ENCODE measurements at regions not wholly inside any gene's neighbourhood (a gene's known extent, or its start where the extent isn't known, plus 50 kb on each side); places are given as distances from the start of the nearest gene placed in this dataset.
A peak's percentile ranks its signal among the peaks of the same experiment; 100 is the strongest.

DNA sequence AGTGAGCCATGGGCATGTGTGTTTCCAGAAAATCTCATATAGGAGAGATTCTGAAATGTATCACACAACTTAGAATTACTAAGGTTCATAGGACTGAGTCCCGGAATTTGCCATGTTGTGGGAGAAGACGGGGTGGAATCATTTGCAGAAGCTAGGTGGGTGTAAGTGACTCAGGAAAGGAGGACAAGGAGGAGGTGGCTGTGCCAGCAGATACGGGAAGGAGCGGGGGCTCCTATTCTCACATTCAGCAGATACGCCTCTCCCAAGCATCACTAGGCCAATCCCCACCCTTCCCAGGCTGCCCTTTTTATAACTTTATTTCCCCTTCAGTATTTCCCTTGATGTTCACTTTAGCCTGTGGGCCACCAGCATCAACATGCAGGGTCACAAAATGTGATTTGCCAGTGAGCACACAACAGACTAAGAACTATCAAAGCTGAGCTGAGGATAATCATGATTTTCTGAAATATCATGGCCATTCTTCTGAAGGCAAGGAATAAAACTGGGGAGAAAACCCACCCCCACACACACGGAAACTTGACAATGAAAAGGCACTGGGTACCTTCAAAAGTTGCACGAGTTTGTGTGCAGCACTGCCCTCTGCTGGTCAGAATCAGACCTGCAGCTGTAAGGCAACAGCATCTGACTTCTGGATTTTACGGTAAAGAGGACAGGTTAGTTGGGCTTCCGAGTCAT is 133.2 kb downstream of the MTX3 start:
- Mint-ChIP-seq H3K36me3 (ENCODE audit: low read depth) (no peaks in the 10 kb centered on the region), H3K9me3 (no peaks in the 10 kb centered on the region), H3K27ac (no peak overlapping the region), H3K4me1 (ENCODE audit: low read depth) (no peaks in the 10 kb centered on the region), H3K4me3 (no peak overlapping the region), H3K27me3 (ENCODE audit: insufficient read depth) (peaks cover 4% of the 10 kb centered on the region)
- peak; percentile 98 for TF ChIP-seq CTCF (IDR thresholded peaks at IDR 0.05)
- DNase-seq, result peak; percentile 36

- Mint-ChIP-seq H3K27me3 (ENCODE audit: insufficient read depth) (peaks cover 9% of the 10 kb centered on the region), H3K4me1 (ENCODE audit: low read depth) (no peaks in the 10 kb centered on the region), H3K27ac (no peak overlapping the region), H3K36me3 (ENCODE audit: low read depth) (no peaks in the 10 kb centered on the region), H3K4me3 (no peak overlapping the region), H3K9me3 (no peaks in the 10 kb centered on the region)
- no peak for TF ChIP-seq CTCF (IDR thresholded peaks at IDR 0.05)
- no peak for DNase-seq
Measured at GRCh38 chr5:79856456-79857055, 134.5 kb downstream of the MTX3 start.

DNA sequence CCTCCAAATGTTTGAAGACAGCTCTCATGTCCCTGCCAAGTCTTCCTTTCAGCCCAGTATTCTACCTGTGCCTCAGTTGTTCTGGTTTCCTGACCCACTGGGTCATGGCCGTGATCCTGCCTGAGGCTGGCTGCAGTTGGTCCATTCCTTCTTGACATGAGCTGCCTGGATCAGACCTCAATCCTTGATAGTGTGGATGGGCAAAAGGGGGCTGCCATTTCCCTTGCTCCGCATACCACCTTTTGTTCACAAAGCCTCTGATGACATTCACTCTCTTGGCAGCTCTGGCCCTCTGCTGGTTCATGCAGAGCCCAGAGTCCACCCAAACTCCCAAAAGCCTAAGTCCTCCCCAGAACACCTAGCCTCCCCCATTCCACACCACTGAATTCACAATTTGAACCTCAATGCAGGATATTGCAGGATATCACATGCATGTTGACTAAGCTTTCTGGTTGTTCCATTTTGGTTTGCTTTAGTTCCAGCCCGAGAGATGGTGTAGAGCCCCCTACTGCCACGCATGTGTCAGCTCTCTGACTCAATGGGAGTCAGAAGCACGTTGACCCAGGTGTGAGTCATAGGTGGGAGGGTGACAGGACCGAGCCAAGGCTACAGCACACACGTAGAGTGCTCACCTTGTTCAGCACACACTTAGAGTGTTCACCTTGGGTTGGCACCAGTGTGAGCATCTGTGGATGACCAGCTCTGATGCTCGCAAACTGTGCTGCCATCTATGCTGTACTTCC is 137.2 kb downstream of the MTX3 start:
- no peaks in the 10 kb centered on the region for H3K36me3 Mint-ChIP-seq (ENCODE audit: low read depth)
- peak; percentile 13 for DNase-seq
- peaks cover 13% of the 10 kb centered on the region for H3K27me3 Mint-ChIP-seq (ENCODE audit: insufficient read depth)
- TF ChIP-seq CTCF (IDR thresholded peaks at IDR 0.05), result 0 out of 2 replicates have a peak, but pooled peaks have one; percentile 21
- no peak overlapping the region for H3K27ac Mint-ChIP-seq
- H3K9me3 Mint-ChIP-seq, result no peaks in the 10 kb centered on the region
- H3K4me3 Mint-ChIP-seq, result no peak overlapping the region
- H3K4me1 Mint-ChIP-seq (ENCODE audit: low read depth), result no peaks in the 10 kb centered on the region

DNA sequence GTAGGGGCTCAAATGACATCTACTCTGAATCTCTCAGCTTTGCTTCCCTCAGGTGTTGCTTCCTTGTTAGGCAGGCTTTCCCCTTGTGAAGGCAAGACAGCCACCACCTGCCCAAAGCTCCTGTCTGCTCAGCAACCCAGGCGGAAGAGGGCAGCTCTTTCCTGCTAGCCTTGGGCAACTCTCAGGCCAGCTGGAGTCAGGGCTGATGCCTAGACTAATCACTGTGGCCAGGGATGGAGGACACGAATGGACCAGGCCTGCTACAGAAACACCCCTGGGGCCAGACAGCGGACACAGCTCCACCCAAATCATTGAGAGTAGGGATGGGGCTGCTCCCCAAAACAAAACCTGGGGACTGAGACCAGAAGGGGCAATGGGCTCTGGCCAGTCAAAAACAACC is 138.0 kb downstream of the MTX3 start:
- Mint-ChIP-seq H3K36me3 (ENCODE audit: low read depth) (no peaks in the 10 kb centered on the region), H3K4me1 (ENCODE audit: low read depth) (no peaks in the 10 kb centered on the region), H3K27me3 (ENCODE audit: insufficient read depth) (peaks cover 14% of the 10 kb centered on the region), H3K9me3 (no peaks in the 10 kb centered on the region), H3K27ac (no peak overlapping the region), H3K4me3 (no peak overlapping the region)
- no peak for TF ChIP-seq CTCF (IDR thresholded peaks at IDR 0.05)
- DNase-seq, result no peak

DNA sequence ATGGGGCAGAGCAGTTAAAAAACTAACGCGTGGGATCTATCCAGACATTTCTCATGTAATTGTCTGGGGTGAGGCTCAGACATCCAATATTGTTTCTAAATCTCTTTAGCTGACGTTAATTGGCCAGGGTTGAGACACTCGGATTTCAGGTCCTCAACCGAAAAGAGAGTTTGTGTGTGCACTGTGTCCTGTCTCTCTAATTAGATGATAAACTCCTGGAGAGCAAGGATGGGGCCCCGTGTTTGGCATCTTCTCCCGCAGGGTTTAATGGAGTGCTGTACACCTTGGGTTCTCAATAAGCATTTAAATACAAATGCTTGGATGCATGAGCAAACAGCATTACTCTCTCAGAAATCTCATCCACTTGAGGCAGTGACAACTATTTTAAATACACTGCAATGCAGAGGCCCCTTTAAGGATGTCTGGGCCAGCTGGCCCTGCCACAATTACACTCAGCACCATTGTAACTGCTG is 139.6 kb downstream of the MTX3 start:
- TF ChIP-seq CTCF (IDR thresholded peaks at IDR 0.05), result no peak
- no peak overlapping the region for H3K27ac Mint-ChIP-seq
- no peak overlapping the region for H3K4me3 Mint-ChIP-seq
- no peaks in the 10 kb centered on the region for H3K9me3 Mint-ChIP-seq
- peaks cover 13% of the 10 kb centered on the region for H3K27me3 Mint-ChIP-seq (ENCODE audit: insufficient read depth)
- no peaks in the 10 kb centered on the region for H3K36me3 Mint-ChIP-seq (ENCODE audit: low read depth)
- no peak for DNase-seq
- no peaks in the 10 kb centered on the region for H3K4me1 Mint-ChIP-seq (ENCODE audit: low read depth)
